ENCODE measurements at regions not wholly inside any gene's neighbourhood (a gene's known extent, or its start where the extent isn't known, plus 50 kb on each side); places are given as distances from the start of the nearest gene placed in this dataset.

DNA sequence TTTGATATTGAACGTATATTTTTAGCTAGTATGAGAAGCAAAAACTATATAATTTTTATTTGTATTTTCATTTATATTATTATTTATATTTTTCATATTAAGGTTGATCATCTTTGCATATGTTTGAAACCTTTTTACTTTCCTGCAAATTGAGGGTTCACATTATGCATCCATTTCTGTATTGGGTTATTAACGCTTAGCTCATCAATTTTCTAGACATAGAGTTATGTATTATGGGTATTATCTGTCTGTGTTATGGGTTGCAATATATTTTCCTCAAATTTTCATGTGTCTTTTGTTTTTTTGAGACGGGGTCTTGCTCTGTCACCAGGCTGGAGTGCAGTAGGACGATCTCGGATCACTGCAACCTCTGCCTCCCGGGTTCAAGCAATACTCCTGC lies 2377.0 kb upstream of the WWC1 start:
- Histone ChIP-seq H4K20me1 (ENCODE audit: insufficient read depth, low read length) (no peaks in the 10 kb centered on the region), H3K9me2 (ENCODE audit: low read depth, low read length) (no peaks in the 10 kb centered on the region), H3K4me3 (ENCODE audit: low read depth, low read length, poor library complexity, severe bottlenecking) (no peak overlapping the region), H3K4me1 (ENCODE audit: insufficient read depth, low read length, severe bottlenecking) (no peaks in the 10 kb centered on the region), H2AFZ (ENCODE audit: low read length) (no peak overlapping the region), H3K27ac (ENCODE audit: low read depth, low read length, poor library complexity, severe bottlenecking) (no peak overlapping the region), H3K9ac (ENCODE audit: low read length) (no peak overlapping the region), H3F3A (ENCODE audit: insufficient read depth, low read length) (no peaks in the 10 kb centered on the region), H3K9me3 (ENCODE audit: low read length) (no peaks in the 10 kb centered on the region), H3K27me3 (ENCODE audit: insufficient read depth, low read length) (no peaks in the 10 kb centered on the region), H3K36me3 (ENCODE audit: insufficient read depth, low read length) (no peaks in the 10 kb centered on the region), H3K79me2 (ENCODE audit: insufficient read depth, low read length) (no peaks in the 10 kb centered on the region), H3K4me2 (ENCODE audit: low read length) (no peak overlapping the region)
- TF ChIP-seq, protein P1, sequence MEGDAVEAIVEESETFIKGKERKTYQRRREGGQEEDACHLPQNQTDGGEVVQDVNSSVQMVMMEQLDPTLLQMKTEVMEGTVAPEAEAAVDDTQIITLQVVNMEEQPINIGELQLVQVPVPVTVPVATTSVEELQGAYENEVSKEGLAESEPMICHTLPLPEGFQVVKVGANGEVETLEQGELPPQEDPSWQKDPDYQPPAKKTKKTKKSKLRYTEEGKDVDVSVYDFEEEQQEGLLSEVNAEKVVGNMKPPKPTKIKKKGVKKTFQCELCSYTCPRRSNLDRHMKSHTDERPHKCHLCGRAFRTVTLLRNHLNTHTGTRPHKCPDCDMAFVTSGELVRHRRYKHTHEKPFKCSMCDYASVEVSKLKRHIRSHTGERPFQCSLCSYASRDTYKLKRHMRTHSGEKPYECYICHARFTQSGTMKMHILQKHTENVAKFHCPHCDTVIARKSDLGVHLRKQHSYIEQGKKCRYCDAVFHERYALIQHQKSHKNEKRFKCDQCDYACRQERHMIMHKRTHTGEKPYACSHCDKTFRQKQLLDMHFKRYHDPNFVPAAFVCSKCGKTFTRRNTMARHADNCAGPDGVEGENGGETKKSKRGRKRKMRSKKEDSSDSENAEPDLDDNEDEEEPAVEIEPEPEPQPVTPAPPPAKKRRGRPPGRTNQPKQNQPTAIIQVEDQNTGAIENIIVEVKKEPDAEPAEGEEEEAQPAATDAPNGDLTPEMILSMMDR (IDR thresholded peaks at IDR 0.05; ENCODE audit: low read length) = no peak
- no peak for TF ChIP-seq EZH2 (IDR thresholded peaks at IDR 0.05; ENCODE audit: borderline replicate concordance, low read length)

DNA sequence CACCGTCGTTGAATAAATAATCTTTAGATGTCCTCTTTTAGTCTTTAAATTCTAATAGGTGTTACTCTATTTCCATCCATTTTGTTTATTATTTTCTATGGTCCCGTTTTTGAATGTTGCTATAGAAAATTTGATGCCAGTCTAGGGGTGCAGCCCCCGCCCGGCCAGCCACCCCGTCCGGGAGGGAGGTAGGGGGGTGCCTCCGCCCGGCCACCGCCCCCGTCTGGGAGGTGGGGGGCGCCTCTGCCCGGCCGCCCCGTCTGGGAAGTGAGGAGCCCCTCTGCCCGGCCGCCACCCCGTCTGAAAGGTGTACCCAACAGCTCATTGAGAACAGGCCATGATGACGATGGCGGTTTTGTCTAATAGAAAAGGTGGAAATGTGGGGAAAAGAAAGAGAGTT lies 2372.2 kb upstream of the WWC1 start:
- H3K79me2 ChIP-seq (ENCODE audit: insufficient read depth, low read length) = no peaks in the 10 kb centered on the region
- no peaks in the 10 kb centered on the region for H3K4me1 ChIP-seq (ENCODE audit: insufficient read depth, low read length, severe bottlenecking)
- no peak overlapping the region for H3K4me3 ChIP-seq (ENCODE audit: low read depth, low read length, poor library complexity, severe bottlenecking)
- no peaks in the 10 kb centered on the region for H3K9me2 ChIP-seq (ENCODE audit: low read depth, low read length)
- no peaks in the 10 kb centered on the region for H3K9me3 ChIP-seq (ENCODE audit: low read length)
- no peak overlapping the region for H2AFZ ChIP-seq (ENCODE audit: low read length)
- no peaks in the 10 kb centered on the region for H4K20me1 ChIP-seq (ENCODE audit: insufficient read depth, low read length)
- no peak overlapping the region for H3K4me2 ChIP-seq (ENCODE audit: low read length)
- H3K36me3 ChIP-seq (ENCODE audit: insufficient read depth, low read length) = no peaks in the 10 kb centered on the region
- no peak overlapping the region for H3K27ac ChIP-seq (ENCODE audit: low read depth, low read length, poor library complexity, severe bottlenecking)
- H3K27me3 ChIP-seq (ENCODE audit: insufficient read depth, low read length) = no peaks in the 10 kb centered on the region
- no peak overlapping the region for H3K9ac ChIP-seq (ENCODE audit: low read length)
- TF ChIP-seq, protein P1 (IDR thresholded peaks at IDR 0.05; ENCODE audit: low read length) = no peak
- no peak for TF ChIP-seq EZH2 (IDR thresholded peaks at IDR 0.05; ENCODE audit: borderline replicate concordance, low read length)
- H3F3A ChIP-seq (ENCODE audit: insufficient read depth, low read length) = no peaks in the 10 kb centered on the region

DNA sequence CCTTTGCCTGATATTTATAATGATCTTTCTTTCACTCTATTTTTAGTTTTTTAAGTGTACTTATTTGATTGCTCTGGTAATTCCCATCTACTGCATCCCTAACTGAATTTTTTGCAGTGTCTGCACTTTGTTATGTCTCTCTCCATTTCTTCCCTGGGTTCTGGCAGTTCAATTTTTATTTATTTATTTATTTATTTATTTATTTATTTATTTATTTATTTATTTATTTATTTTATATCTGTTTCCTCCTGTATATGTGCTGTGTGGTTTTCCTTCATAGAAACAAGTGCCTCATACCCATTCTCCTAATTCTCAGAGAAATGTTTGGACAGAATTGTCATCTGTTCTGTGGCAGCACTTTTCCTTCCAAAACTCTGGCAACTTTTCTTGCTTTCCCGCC lies 2370.8 kb upstream of the WWC1 start:
- Histone ChIP-seq H3F3A (ENCODE audit: insufficient read depth, low read length) (no peaks in the 10 kb centered on the region), H3K9me3 (ENCODE audit: low read length) (no peaks in the 10 kb centered on the region), H3K4me1 (ENCODE audit: insufficient read depth, low read length, severe bottlenecking) (no peaks in the 10 kb centered on the region), H4K20me1 (ENCODE audit: insufficient read depth, low read length) (no peaks in the 10 kb centered on the region), H3K27ac (ENCODE audit: low read depth, low read length, poor library complexity, severe bottlenecking) (no peak overlapping the region), H3K4me2 (ENCODE audit: low read length) (no peak overlapping the region), H3K9me2 (ENCODE audit: low read depth, low read length) (no peaks in the 10 kb centered on the region), H3K4me3 (ENCODE audit: low read depth, low read length, poor library complexity, severe bottlenecking) (no peak overlapping the region), H3K9ac (ENCODE audit: low read length) (no peak overlapping the region), H3K27me3 (ENCODE audit: insufficient read depth, low read length) (no peaks in the 10 kb centered on the region), H2AFZ (ENCODE audit: low read length) (no peak overlapping the region), H3K79me2 (ENCODE audit: insufficient read depth, low read length) (no peaks in the 10 kb centered on the region), H3K36me3 (ENCODE audit: insufficient read depth, low read length) (no peaks in the 10 kb centered on the region)
- TF ChIP-seq EZH2 (IDR thresholded peaks at IDR 0.05; ENCODE audit: borderline replicate concordance, low read length) = no peak
- TF ChIP-seq, protein P1 (IDR thresholded peaks at IDR 0.05; ENCODE audit: low read length) = no peak
